DMS153 treated with DMSO at 0.1 percent for 48 hours (cell line): ENCODE measurements at regions not wholly inside any gene's neighbourhood (a gene's known extent, or its start where the extent isn't known, plus 50 kb on each side); places are given as distances from the start of the nearest gene placed in this dataset.
"Not testable (repeated sequence)": the region's sequence is repeated elsewhere in the genome, so short reads cannot be mapped to it uniquely, and the experiment has no call there.

Source experiments
- DNase-seq: peaks from one replicate; lab custom pipeline; 2025; ENCODE audit not compliant: unreplicated experiment; lab: John Stamatoyannopoulos, UW

GRCh38 chr12:74676955-74677354, 139.3 kb downstream of the ATXN7L3B start:
- DNase-seq = not testable (repeated sequence)

- DNase-seq = no peak
These were observed 147.8 kb downstream of the ATXN7L3B start for GRCh38 chr12:74685385-74685784.

DNA sequence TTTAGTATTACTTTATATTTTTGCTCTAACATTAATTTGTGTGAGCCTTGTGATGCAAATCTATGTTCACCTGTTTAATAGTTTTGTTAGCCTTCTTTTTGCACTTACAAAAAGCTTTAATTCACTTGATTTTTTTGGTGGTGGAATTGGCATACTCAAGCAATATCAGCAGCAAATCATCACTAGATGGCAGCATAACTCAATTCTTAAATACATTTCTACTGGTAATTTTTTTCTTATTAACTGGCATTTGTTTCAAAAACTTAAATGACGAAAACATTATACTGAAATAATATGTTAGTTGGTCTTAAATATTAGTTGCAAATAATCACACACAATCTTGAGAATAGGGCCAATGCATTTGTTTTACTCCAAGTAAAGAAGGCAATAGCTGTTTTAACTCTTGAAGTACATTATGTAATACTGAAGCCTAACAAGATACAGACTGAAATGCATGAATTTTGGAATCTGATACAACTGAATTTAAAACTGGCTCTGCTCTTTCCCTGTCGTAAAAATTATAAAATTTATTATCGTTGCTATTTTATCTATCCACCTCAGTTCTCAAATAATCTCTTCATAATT, 151.5 kb downstream of the ATXN7L3B start:
- DNase-seq = peak; percentile 8

- no peak for DNase-seq
These were observed 152.3 kb downstream of the ATXN7L3B start for GRCh38 chr12:74689929-74690328.

DNA sequence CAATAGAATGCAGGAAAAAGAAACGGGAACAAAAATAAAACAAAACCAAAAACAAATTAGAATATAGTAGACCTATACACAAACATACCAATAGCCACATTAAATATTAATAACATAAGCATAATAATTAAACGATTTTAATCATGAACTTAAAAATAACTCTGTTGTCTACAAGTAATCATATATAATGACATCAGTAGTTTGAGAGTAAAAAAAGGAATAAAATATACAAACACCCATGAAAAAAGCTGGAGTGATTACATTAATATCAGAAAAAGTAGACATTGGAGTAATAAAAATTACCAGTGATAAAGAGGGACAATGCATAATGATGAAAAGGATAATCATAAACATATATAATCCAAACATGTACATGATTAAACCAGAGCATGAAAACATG, 181.8 kb downstream of the ATXN7L3B start:
- no peak for DNase-seq

- DNase-seq = no peak
These were observed 185.1 kb downstream of the ATXN7L3B start for GRCh38 chr12:74722709-74723108.

GRCh38 chr12:74725154-74725553, 187.5 kb downstream of the ATXN7L3B start:
- DNase-seq = no peak

DNA sequence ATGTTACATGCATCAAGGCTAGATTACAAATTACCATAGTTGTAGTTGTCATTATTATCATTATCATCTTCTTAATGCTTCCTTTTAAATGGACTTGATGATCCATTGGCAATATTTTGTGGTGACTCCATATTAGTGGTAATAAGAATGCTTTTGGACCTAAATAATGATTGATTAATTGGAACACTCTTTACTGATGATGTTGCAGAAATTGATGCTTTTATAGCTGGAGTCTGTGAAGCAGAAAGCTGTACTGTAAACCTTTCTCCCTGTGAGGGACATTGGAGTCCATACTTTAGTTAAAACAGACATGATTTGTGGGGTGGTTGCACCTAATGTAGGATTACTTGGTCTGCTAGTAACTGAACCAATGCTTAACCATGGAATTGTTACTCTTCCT, 190.4 kb downstream of the ATXN7L3B start:
- DNase-seq = no peak

DNA sequence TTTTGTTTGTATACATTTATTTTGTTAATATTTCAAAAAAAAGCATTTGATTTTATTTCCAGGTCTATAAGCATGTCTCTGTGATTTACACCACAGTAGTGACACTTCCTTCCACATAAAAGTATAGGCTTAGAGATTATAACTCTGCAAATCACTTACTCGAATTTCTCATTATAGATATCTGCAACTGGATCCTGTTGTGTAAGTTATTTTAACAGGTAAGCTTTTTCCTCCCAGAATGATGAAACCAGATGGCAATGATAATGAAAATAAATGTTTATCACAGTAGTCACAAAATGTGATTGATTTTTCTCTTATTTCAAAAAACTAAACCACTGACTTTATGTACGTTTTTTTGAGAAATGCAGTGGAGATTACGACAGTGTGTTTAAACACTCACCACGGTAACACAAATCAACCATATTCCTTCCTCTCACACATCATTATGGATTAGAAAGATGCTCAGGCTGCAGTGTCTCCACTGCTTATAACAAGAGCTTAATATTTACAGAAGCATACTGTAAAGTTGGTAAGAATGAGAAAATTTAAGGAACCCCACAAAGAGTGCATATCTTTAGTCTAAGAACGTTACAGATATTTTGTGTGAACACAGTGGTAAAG, 194.6 kb downstream of the ATXN7L3B start:
- no peak for DNase-seq

- DNase-seq = no peak
These were observed 195.2 kb downstream of the ATXN7L3B start for GRCh38 chr12:74732826-74733225.

GRCh38 chr12:74741112-74741511, 203.5 kb downstream of the ATXN7L3B start:
- no peak for DNase-seq

DNA sequence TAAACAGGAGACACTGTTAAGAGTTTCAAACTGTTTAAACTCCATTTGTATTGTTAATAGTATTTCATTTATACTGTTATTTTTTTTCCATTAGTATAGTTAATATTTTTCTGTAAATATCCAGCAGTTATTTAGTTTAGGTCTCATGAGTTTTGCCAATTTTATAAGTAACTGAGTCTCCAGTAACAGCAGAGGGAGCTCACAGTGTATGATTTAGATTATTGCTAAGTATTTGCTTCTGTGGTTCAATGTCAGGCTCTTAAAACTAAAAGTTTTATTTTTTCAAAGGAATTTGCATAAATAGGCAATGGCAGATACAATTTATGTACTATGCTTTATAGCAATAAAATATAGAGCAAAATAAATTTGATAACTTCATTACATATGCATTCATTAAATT, 209.7 kb downstream of the ATXN7L3B start:
- DNase-seq = no peak

DNA sequence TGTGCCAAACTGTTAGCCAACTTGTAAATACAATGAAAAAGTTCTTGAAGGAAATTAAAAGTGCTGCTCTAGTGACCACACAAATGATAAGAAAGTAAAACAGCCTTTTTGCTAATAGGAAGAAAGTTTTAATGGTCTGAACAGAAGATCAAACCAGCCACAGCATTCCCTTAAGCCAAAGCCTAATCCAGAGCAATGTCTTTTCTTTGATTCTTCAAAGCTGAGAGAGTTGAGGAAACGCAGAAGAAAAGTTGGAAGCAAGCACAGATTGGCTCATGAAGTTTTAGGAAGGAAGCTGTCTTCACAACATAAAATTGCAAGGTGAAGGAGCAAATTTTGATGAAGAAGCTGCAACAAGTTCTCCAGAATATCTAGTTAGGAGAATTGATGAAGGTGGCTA, 213.8 kb downstream of the ATXN7L3B start:
- no peak for DNase-seq

DNA sequence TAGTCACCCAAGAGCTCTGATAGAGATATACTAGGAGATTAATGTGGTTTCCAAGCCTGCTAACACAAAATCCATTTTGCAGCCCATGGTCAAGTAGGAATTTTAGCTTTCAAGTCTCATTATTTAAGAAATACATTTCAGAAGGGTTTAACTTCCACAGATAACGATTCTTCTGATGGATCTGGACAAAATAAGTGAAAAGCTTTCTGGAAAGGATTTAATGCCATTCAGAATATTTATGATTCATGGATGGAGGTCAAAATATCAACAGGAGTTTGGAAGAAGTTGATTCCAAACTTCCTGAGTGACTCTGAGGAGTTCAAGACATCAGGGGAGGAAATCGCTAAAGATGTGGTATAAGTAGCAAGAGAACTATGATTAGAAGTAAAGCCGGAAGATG, 214.6 kb downstream of the ATXN7L3B start:
- DNase-seq = no peak

DNA sequence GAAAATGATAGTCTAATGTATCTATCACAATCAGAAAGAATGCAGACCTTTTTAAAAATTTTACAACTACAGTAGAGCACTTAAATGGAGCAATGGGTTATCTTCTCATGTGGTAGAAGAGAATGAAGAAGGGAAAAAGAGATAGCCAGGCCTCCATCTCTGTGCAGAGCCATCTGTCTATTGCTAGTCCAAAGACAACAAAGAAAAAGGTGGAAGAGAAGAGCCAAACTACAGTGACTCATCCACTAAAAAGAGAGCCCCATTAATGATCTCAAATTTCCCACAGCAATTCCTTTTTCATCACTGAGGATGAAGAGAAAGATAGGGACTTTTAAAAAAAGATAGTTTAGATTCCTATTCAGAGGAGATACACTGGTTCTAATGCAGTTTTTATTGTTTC, 232.9 kb downstream of the ATXN7L3B start:
- DNase-seq = no peak

- no peak for DNase-seq
These were observed 237.6 kb downstream of the ATXN7L3B start for GRCh38 chr12:74775276-74775675.

- DNase-seq = no peak
These were observed 238.7 kb downstream of the ATXN7L3B start for GRCh38 chr12:74776378-74776777.

DNA sequence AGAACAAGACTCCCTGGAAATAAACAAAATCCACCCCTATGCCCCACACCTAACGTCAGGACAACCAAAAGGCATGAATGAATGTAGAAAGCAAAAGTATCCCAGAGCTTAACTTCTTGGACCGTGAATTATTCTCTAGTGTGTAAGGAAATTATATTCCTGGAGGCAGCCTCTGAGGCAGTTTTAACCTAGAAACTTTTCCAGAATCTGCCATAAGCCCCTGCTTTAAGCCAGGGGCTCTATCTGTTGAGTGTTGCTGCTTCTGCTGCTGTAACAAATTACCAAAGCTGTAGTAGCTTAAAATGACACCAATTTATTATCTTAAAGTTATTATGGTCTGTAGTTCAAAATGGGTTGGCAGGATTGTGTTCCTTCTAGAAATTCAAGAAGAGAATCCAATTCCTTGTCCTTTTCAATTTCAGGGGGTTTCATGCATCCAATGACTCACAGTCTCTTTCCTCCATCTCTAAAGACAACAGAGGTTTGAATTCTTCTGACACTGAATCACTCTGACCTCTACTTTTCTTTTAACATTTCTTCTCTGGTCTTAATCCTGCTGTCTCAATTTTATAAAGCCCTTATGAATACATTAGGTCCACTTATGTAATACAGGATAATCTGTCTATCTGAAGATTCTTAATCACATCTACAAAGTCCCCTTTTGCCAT, 242.7 kb downstream of the ATXN7L3B start:
- DNase-seq = no peak

DNA sequence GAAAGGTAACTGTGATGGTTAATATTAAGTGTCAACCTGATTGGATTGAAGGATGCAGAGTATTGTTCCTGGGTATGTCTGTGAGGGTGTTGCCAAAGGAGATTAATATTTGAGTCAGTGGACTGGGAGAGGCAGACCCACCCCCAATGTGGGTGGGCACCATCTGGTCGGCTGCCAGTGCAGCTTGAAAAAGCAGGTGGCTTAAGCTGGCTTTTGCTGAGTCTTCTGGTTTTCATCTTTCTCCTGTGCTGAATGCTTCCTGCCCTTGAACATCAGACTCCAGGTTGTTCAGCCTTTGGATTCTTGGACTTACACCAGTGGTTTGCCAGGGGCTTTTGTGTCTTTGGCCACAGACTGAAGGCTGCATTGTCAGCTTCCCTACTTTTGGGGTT, 243.2 kb downstream of the ATXN7L3B start:
- not testable (repeated sequence) for DNase-seq

DNA sequence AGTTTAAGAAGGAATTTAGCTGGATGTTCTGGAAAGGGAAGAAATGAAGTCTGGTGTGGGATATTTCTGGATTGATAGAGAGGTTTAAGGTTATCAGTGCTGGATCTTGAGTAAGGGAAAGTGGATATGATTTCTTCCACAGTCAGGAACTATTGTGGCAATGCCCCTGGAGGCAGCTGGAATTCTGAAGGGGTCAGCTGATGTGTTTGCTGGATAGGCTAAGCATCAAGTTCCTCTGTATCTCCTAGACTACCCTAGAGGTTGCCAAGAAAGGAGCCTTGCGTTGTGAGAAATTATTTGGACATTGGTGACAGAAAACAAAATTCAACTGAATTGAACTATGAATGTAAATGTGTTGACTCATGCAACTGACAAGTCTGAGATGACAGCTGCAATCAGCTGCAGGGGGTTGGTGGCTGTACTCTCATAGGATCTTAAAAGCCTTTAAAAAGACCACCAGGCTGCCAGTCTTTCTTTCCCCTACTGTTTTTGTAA, 244.4 kb downstream of the ATXN7L3B start:
- no peak for DNase-seq

GRCh38 chr12:74790931-74791330, 253.3 kb downstream of the ATXN7L3B start:
- DNase-seq = no peak

GRCh38 chr12:74791365-74791764, 253.7 kb downstream of the ATXN7L3B start:
- no peak for DNase-seq
